Spleen (tissue), 7 donors: ENCODE measurements at regions not wholly inside any gene's neighbourhood (a gene's known extent, or its start where the extent isn't known, plus 50 kb on each side); places are given as distances from the start of the nearest gene placed in this dataset.

ENCODE experiments used
- POLR2A ChIP-seq, 3 donors: fragments of 450-650 bp; IDR thresholded peaks; one replicate each; pipeline ENCODE4 v1.5.1; 2017; ENCODE audit warnings: antibody characterized with exemption in 3 of 3, mild to moderate bottlenecking in 1 of 3
- TF ChIP-seq, protein P1 (sequence below), 11 experiments: fragments of 200-600 bp in 7 of 11; fragments of 450-650 bp in 4 of 11; sonication (generic) in 4 of 11; IDR thresholded peaks in 8 of 11; conservative IDR thresholded peaks in 3 of 11; 1 replicate in 7 of 11; 2 replicates in 4 of 11; pipeline versions ENCODE4 v1.4.0 to v1.8.0; 2016 to 2021; ENCODE audit warnings: antibody characterized with exemption in 11 of 11, inconsistent platforms in 4 of 11, mild to moderate bottlenecking in 1 of 11
- donor health status: DM: no; HTN: no; CAD: no; lungs with moderate emphysema.
- donor health status: DM: no; HTN: no; CAD: no.
- donor health status: DM: no; HTN: no; CAD: no.

DNA sequence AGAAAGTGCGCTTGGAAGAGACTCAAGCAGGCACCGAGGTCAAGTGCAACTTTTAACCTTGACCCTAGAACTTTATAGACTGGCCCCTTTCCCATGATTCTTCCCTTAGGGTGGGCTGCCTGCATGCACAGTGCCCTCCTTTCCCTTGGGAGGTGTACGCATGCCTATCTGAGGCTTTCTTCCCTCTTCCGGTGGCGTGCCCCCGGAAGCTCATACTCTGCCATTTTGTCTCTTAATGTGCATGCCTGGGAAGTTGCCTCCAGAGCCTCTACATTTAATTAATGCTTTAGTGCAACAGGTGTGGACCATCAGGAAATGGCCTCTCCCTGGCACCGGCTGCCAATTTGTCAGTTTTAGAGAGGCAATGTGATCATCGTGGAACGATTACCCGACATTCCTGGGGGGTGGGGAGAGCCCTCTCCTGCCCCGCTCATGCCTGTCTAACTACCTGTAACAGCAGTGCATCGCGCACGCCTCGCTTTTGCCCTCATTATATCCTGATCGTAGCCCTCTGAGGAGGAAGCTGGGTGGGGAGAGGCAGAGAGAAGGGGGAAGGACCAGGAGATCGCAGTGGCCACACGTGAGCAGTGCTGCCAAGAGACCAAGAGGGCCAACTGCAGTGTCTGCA lies 194.8 kb downstream of the TFCP2L1 start:
- TF ChIP-seq, protein P1, sequence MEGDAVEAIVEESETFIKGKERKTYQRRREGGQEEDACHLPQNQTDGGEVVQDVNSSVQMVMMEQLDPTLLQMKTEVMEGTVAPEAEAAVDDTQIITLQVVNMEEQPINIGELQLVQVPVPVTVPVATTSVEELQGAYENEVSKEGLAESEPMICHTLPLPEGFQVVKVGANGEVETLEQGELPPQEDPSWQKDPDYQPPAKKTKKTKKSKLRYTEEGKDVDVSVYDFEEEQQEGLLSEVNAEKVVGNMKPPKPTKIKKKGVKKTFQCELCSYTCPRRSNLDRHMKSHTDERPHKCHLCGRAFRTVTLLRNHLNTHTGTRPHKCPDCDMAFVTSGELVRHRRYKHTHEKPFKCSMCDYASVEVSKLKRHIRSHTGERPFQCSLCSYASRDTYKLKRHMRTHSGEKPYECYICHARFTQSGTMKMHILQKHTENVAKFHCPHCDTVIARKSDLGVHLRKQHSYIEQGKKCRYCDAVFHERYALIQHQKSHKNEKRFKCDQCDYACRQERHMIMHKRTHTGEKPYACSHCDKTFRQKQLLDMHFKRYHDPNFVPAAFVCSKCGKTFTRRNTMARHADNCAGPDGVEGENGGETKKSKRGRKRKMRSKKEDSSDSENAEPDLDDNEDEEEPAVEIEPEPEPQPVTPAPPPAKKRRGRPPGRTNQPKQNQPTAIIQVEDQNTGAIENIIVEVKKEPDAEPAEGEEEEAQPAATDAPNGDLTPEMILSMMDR (IDR thresholded peaks at IDR 0.05 in 8 of 11, conservative IDR thresholded peaks at IDR 0.05 in 3 of 11), result no peak
- TF ChIP-seq POLR2A (IDR thresholded peaks at IDR 0.05), result no peak
